H1 (cell line): ENCODE measurements at regions not wholly inside any gene's neighbourhood (a gene's known extent, or its start where the extent isn't known, plus 50 kb on each side); places are given as distances from the start of the nearest gene placed in this dataset.

Source experiments
- CTCF ChIA-PET: fragments of 300-600 bp; sonication (Branson Sonifier 250); formaldehyde crosslinking; loops from one replicate; lab custom pipeline; 2021; ENCODE audit not compliant: partially characterized antibody; lab: Charles Lee
- POLR2A ChIA-PET: fragments of 300-600 bp; sonication (Branson Sonifier 250); formaldehyde crosslinking; loops from one replicate; lab custom pipeline; 2021; ENCODE audit warnings: inconsistent platforms; ENCODE audit not compliant: partially characterized antibody; lab: Charles Lee
- DNase-seq, 2 experiments: peaks; one replicate each; pipeline versions ENCODE4 v3.0.0 to v3.0.0-alpha.2; 2010 to 2022; ENCODE audit warnings: low spot score in 2 of 2, low read depth in 1 of 2, mixed read lengths in 1 of 2
- FAIRE-seq: peaks from 2 replicates; lab custom pipeline; 2011; peaks lifted over from hg19 to GRCh38; lab: Jason Lieb, UNC
- H2AFZ ChIP-seq: 2 replicates; pipeline ENCODE4 v1.8.1; 2012; ENCODE audit warnings: low read length, inconsistent platforms
- H2AK5ac ChIP-seq: 2 replicates; pipeline ENCODE4 v1.6.1; 2013; ENCODE audit warnings: low read depth, low read length
- H2BK120ac ChIP-seq: replicated peaks from 2 replicates; pipeline ENCODE3; 2013; ENCODE audit warnings: low read depth, low read length, inconsistent platforms
- H2BK12ac ChIP-seq: 2 replicates; pipeline ENCODE4 v1.6.1; 2013; ENCODE audit warnings: low read depth, low read length
- H2BK15ac ChIP-seq: 2 replicates; pipeline ENCODE4 v1.6.1; 2013; ENCODE audit warnings: low read length
- H2BK20ac ChIP-seq: 2 replicates; pipeline ENCODE4 v1.6.1; 2013; ENCODE audit warnings: low read length
- H2BK5ac ChIP-seq: 2 replicates; pipeline ENCODE4 v1.6.1; 2013; ENCODE audit warnings: low read depth, low read length
- H3K14ac ChIP-seq: 2 replicates; pipeline ENCODE4 v1.6.1; 2013; ENCODE audit warnings: inconsistent platforms; ENCODE audit not compliant: insufficient read length
- H3K18ac ChIP-seq: 2 replicates; pipeline ENCODE4 v1.6.1; 2013; ENCODE audit warnings: low read length; ENCODE audit errors: extremely low read depth
- H3K23ac ChIP-seq: 2 replicates; pipeline ENCODE4 v1.6.1; 2013; ENCODE audit warnings: inconsistent platforms; ENCODE audit not compliant: insufficient read length
- H3K23me2 ChIP-seq: 2 replicates; pipeline ENCODE4 v1.6.1; 2013; ENCODE audit warnings: low read depth, low read length
- H3K27ac ChIP-seq: 2 replicates; pipeline ENCODE4 v1.6.1; 2011; ENCODE audit warnings: low read depth, low read length, inconsistent platforms
- H3K27me3 ChIP-seq, 4 experiments: replicated peaks in 1 of 4; 1 replicate in 1 of 4; 2 replicates in 3 of 4; pipeline versions ENCODE4 v1.6.1 to v1.8.1; 2011 to 2013; ENCODE audit warnings: low read length in 3 of 4, mild to moderate bottlenecking in 3 of 4, inconsistent platforms in 2 of 4, mixed read lengths in 2 of 4, moderate library complexity in 1 of 4; ENCODE audit not compliant: control insufficient read depth in 3 of 4, insufficient read depth in 3 of 4; ENCODE audit errors: extremely low read depth in 1 of 4
- H3K36me3 ChIP-seq, 4 experiments: 2 replicates each; pipeline versions ENCODE4 v1.6.1 to v1.8.1; 2011 to 2013; ENCODE audit warnings: mild to moderate bottlenecking in 4 of 4, low read length in 3 of 4, moderate library complexity in 2 of 4, control low read depth in 1 of 4, inconsistent platforms in 1 of 4; ENCODE audit not compliant: insufficient read depth in 4 of 4, control insufficient read depth in 2 of 4
- H3K4ac ChIP-seq: replicated peaks from 2 replicates; pipeline ENCODE3; 2013; ENCODE audit warnings: low read length, low read depth, mixed read lengths, inconsistent platforms; ENCODE audit not compliant: insufficient read length
- H3K4me1 ChIP-seq, 4 experiments: replicated peaks in 1 of 4; 1 replicate in 1 of 4; 2 replicates in 3 of 4; pipeline versions ENCODE4 v1.6.1 to v1.8.1; 2011 to 2013; ENCODE audit warnings: low read length in 3 of 4, inconsistent platforms in 2 of 4, mixed read lengths in 1 of 4; ENCODE audit not compliant: insufficient read depth in 4 of 4, control insufficient read depth in 3 of 4
- H3K4me2 ChIP-seq, 2 experiments: 2 replicates each; pipeline versions ENCODE4 v1.6.1 to v1.8.1; 2011 to 2013; ENCODE audit warnings: low read depth in 2 of 2, low read length in 2 of 2, control low read depth in 1 of 2, inconsistent platforms in 1 of 2, mild to moderate bottlenecking in 1 of 2; ENCODE audit not compliant: insufficient read depth in 1 of 2
- H3K4me3 ChIP-seq, 4 experiments: fragments of 200-600, 300-600 bp in 1 of 4; sonication (generic), shearing (Covaris generic), sonication (Bioruptor Twin) in 1 of 4; 2 replicates each; pipeline versions ENCODE4 v1.5.1 to v1.8.1; 2011 to 2016; ENCODE audit warnings: low read length in 4 of 4, low read depth in 3 of 4, control low read depth in 2 of 4, inconsistent platforms in 2 of 4, mild to moderate bottlenecking in 2 of 4, mixed read lengths in 1 of 4, moderate library complexity in 1 of 4; ENCODE audit not compliant: insufficient read depth in 2 of 4; ENCODE audit errors: extremely low read depth in 1 of 4
- H3K56ac ChIP-seq: replicated peaks from 2 replicates; pipeline ENCODE3; 2013; ENCODE audit warnings: low read depth, mild to moderate bottlenecking, mixed read lengths, low read length, inconsistent platforms; ENCODE audit not compliant: insufficient read length
- H3K79me1 ChIP-seq: 2 replicates; pipeline ENCODE4 v1.6.1; 2013; ENCODE audit warnings: low read depth, low read length, control low read depth
- H3K79me2 ChIP-seq, 2 experiments: 2 replicates each; pipeline versions ENCODE4 v1.6.1 to v1.8.1; 2012 to 2013; ENCODE audit warnings: low read length in 2 of 2, mild to moderate bottlenecking in 2 of 2, inconsistent platforms in 1 of 2; ENCODE audit not compliant: insufficient read depth in 2 of 2, control insufficient read depth in 1 of 2
- H3K9ac ChIP-seq, 4 experiments: replicated peaks in 1 of 4; 1 replicate in 1 of 4; 2 replicates in 3 of 4; pipeline versions ENCODE4 v1.6.1 to v1.8.1; 2011 to 2013; ENCODE audit warnings: low read depth in 3 of 4, low read length in 3 of 4, control low read depth in 2 of 4, mild to moderate bottlenecking in 2 of 4, moderate library complexity in 2 of 4, inconsistent platforms in 1 of 4; ENCODE audit errors: extremely low read depth in 1 of 4
- H3K9me3 ChIP-seq, 2 experiments: 2 replicates each; pipeline versions ENCODE4 v1.6.1 to v1.8.1; 2012 to 2013; ENCODE audit warnings: mild to moderate bottlenecking in 2 of 2, moderate library complexity in 2 of 2, control low read depth in 1 of 2, inconsistent platforms in 1 of 2, low read depth in 1 of 2, low read length in 1 of 2, mixed read lengths in 1 of 2; ENCODE audit not compliant: insufficient read depth in 2 of 2
- H4K20me1 ChIP-seq, 2 experiments: replicated peaks in 1 of 2; 2 replicates each; pipeline versions ENCODE3 to v1.8.1; 2011 to 2013; ENCODE audit warnings: inconsistent platforms in 2 of 2, low read length in 2 of 2, mild to moderate bottlenecking in 1 of 2; ENCODE audit not compliant: insufficient read depth in 2 of 2, control insufficient read depth in 1 of 2
- H4K5ac ChIP-seq: 2 replicates; pipeline ENCODE4 v1.6.1; 2013; ENCODE audit warnings: low read length, low read depth, mixed read lengths, inconsistent platforms; ENCODE audit not compliant: insufficient read length
- H4K8ac ChIP-seq: 2 replicates; pipeline ENCODE4 v1.8.0; 2013; ENCODE audit warnings: mild to moderate bottlenecking, moderate library complexity, low read length, inconsistent platforms; ENCODE audit not compliant: insufficient read depth; ENCODE audit errors: extremely low read depth
- H4K91ac ChIP-seq: replicated peaks from 2 replicates; pipeline ENCODE3; 2013; ENCODE audit warnings: low read length, mixed read lengths, inconsistent platforms; ENCODE audit not compliant: insufficient read length
- FOSL1 ChIP-seq: IDR thresholded peaks from 2 replicates; pipeline ENCODE4 v1.6.1; 2011; ENCODE audit warnings: mild to moderate bottlenecking, low read depth, low read length, moderate library complexity; ENCODE audit not compliant: insufficient read depth
- MAX ChIP-seq: IDR thresholded peaks from 2 replicates; pipeline ENCODE4 v1.6.1; 2012; ENCODE audit warnings: inconsistent platforms
- POLR2AphosphoS5 ChIP-seq: IDR thresholded peaks from 2 replicates; pipeline ENCODE4 v1.6.1; 2011; ENCODE audit warnings: low read depth, low read length
- SP2 ChIP-seq: IDR thresholded peaks from 2 replicates; pipeline ENCODE4 v1.6.1; 2012; ENCODE audit warnings: mild to moderate bottlenecking, low read length, inconsistent platforms
- WGBS, 2 experiments: shearing (Covaris generic) in 1 of 2; methylation state at CpG; one replicate each; pipeline versions ENCODE4 v1.1.6 to v1.1.7; 2013 to 2015; ENCODE audit warnings: low lambda C conversion rate in 2 of 2, mixed read lengths in 2 of 2, inconsistent platforms in 1 of 2, low coverage in 1 of 2, missing lambda C conversion rate in 1 of 2; ENCODE audit not compliant: insufficient replicate concordance in 2 of 2, insufficient coverage in 1 of 2, insufficient read length in 1 of 2; ENCODE audit errors: extremely low coverage in 1 of 2, missing lambda C conversion rate in 1 of 2; 5-methylcytosine and 5-hydroxymethylcytosine counted together

- Histone ChIP-seq H4K5ac (no peak overlapping the region), H3K4me1 (no peaks in the 10 kb centered on the region; a peak in 1 of 7 replicates), H3K27ac (no peak overlapping the region), H2AFZ (no peak overlapping the region), H3K23me2 (no peaks in the 10 kb centered on the region), H3K79me2 (no peaks in the 10 kb centered on the region), H3K27me3 (peaks cover 0 to 1% (median 0%) of the 10 kb centered on the region in 4 experiments; a peak in 1 of 7 replicates), H2BK5ac (no peak overlapping the region), H4K20me1 (no peaks in the 10 kb centered on the region), H3K14ac (no peak overlapping the region), H3K4ac (no peak overlapping the region), H3K9ac (no peak overlapping the region), H3K18ac (no peak overlapping the region), H2BK12ac (no peak overlapping the region), H2BK20ac (no peak overlapping the region), H3K4me3 (no peak overlapping the region), H3K9me3 (no peaks in the 10 kb centered on the region), H4K91ac (no peak overlapping the region), H3K23ac (no peak overlapping the region), H3K79me1 (no peaks in the 10 kb centered on the region), H2BK120ac (no peak overlapping the region), H4K8ac (no peak overlapping the region), H3K36me3 (no peaks in the 10 kb centered on the region), H3K56ac (no peak overlapping the region), H3K4me2 (no peak overlapping the region), H2AK5ac (no peak overlapping the region), H2BK15ac (no peak overlapping the region)
- WGBS, 2 experiments, result 39% methylated on average over 2 of the region's 2 CpGs; no CpG with 5 or more reads in 1 of the 2 experiments
- ChIA-PET POLR2A (no interaction called here), CTCF (interaction anchor here (0.7 to 0.8 kb wide), 3 partner anchors 19 to 484 kb away, joined by 3 read pairs; no protein-coding TSS in a partner anchor)
- no peak for TF ChIP-seq FOSL1
- TF ChIP-seq MAX, result no peak
- TF ChIP-seq SP2, result no peak
- no peak for TF ChIP-seq POLR2AphosphoS5
- DNase-seq, result no peak
- FAIRE-seq, result no peak
These were observed 922.5 kb downstream of the SUCLG1 start for GRCh38 chr2:83536556-83536955.
